ENCODE measurements at regions not wholly inside any gene's neighbourhood (a gene's known extent, or its start where the extent isn't known, plus 50 kb on each side); places are given as distances from the start of the nearest gene placed in this dataset.

GRCh38 chr5:174623018-174623417, 101.4 kb upstream of the MSX2 start:
- no peak overlapping the region for H3K27ac ChIP-seq
- no peak for TF ChIP-seq POLR2A (IDR thresholded peaks at IDR 0.05)
- TF ChIP-seq CTCF (IDR thresholded peaks at IDR 0.05), result no peak
- no peaks in the 10 kb centered on the region for H3K27me3 ChIP-seq
- ATAC-seq (no peak), DNase-seq (no peak)
- 52 to 75% methylated on average over 1 of the region's 1 CpG for WGBS, 2 donors
- no peaks in the 10 kb centered on the region for H3K36me3 ChIP-seq (replicated peaks in 1 of 2; ENCODE audit: insufficient read depth in 1 of 2, low read depth in 2 of 2)
- intact Hi-C loops (cut with DNase I), result no loop called here
- no peaks in the 10 kb centered on the region for H3K4me1 ChIP-seq
- H3K4me3 ChIP-seq, result no peak overlapping the region
- H3K9me3 ChIP-seq, result no peaks in the 10 kb centered on the region

- no peaks in the 10 kb centered on the region for H3K27me3 ChIP-seq
- ATAC-seq, result no peak
- H3K4me3 ChIP-seq, result no peak overlapping the region
- no peaks in the 10 kb centered on the region for H3K36me3 ChIP-seq (replicated peaks in 1 of 2; ENCODE audit: insufficient read depth in 1 of 2, low read depth in 2 of 2)
- no peaks in the 10 kb centered on the region for H3K9me3 ChIP-seq
- WGBS, 2 donors, result 54 to 57% methylated on average over 7 of the region's 7 CpGs
- H3K27ac ChIP-seq, result no peak overlapping the region
- intact Hi-C loops (cut with DNase I), result no loop called here
- TF ChIP-seq POLR2A (IDR thresholded peaks at IDR 0.05) (no peak), CTCF (IDR thresholded peaks at IDR 0.05) (no peak)
- DNase-seq, result no peak
- no peaks in the 10 kb centered on the region for H3K4me1 ChIP-seq
Observed at GRCh38 chr5:174623433-174624019, 100.9 kb upstream of the MSX2 start.

GRCh38 chr5:174624733-174625522, 99.5 kb upstream of the MSX2 start:
- Histone ChIP-seq H3K27me3 (no peaks in the 10 kb centered on the region), H3K4me3 (no peak overlapping the region), H3K36me3 (replicated peaks in 1 of 2; ENCODE audit: insufficient read depth in 1 of 2, low read depth in 2 of 2) (no peaks in the 10 kb centered on the region), H3K4me1 (no peaks in the 10 kb centered on the region), H3K9me3 (no peaks in the 10 kb centered on the region), H3K27ac (no peak overlapping the region)
- TF ChIP-seq POLR2A (IDR thresholded peaks at IDR 0.05), result no peak
- TF ChIP-seq CTCF (IDR thresholded peaks at IDR 0.05), result no peak
- ATAC-seq (no peak), DNase-seq (no peak)
- intact Hi-C loops (cut with DNase I), result no loop called here
- 72 to 74% methylated on average over 12 of the region's 12 CpGs for WGBS, 2 donors

GRCh38 chr5:174625591-174626350, 98.6 kb upstream of the MSX2 start:
- Histone ChIP-seq H3K4me1 (no peaks in the 10 kb centered on the region), H3K4me3 (no peak overlapping the region), H3K27ac (no peak overlapping the region), H3K36me3 (replicated peaks in 1 of 2; ENCODE audit: insufficient read depth in 1 of 2, low read depth in 2 of 2) (no peaks in the 10 kb centered on the region), H3K27me3 (no peaks in the 10 kb centered on the region), H3K9me3 (no peaks in the 10 kb centered on the region)
- DNase-seq, result peak in 1 of 4 donors; percentile 58
- TF ChIP-seq CTCF (IDR thresholded peaks at IDR 0.05) (no peak), POLR2A (IDR thresholded peaks at IDR 0.05) (no peak)
- no peak for ATAC-seq
- 25 to 26% methylated on average over 11 of the region's 11 CpGs for WGBS, 2 donors
- intact Hi-C loops (cut with DNase I), result no loop called here

All from body of pancreas (tissue), 4 donors.